GM23338 (cell line): ENCODE measurements at regions not wholly inside any gene's neighbourhood (a gene's known extent, or its start where the extent isn't known, plus 50 kb on each side); places are given as distances from the start of the nearest gene placed in this dataset.
A peak's percentile ranks its signal among the peaks of the same experiment; 100 is the strongest.

Source experiments
- ATAC-seq: fragments of 200-7000 bp; cut with Tn5 transposase; 3 replicates; pipeline ENCODE4 v1.9.1; 2020
- DNase-seq: peaks from one replicate; pipeline ENCODE4 v3.0.0-alpha.2; 2015; ENCODE audit warnings: low spot score
- H2AFZ ChIP-seq: fragments of 200-600 bp; sonication (generic); 2 replicates; pipeline ENCODE4 v1.8.0; 2016; ENCODE audit warnings: antibody characterized with exemption, mild to moderate bottlenecking, moderate library complexity
- H3F3A ChIP-seq: fragments of 200-600 bp; sonication (generic); replicated peaks from 2 replicates; pipeline ENCODE4 v1.8.0; 2017; ENCODE audit warnings: antibody characterized with exemption, mixed run types, low read depth
- H3K27ac ChIP-seq: fragments of 200-600 bp; sonication (generic); 2 replicates; pipeline ENCODE4 v1.6.1; 2016; ENCODE audit warnings: low read depth
- H3K27me3 ChIP-seq: fragments of 200-600 bp; sonication (generic); 2 replicates; pipeline ENCODE4 v1.8.0; 2016; ENCODE audit warnings: mild to moderate bottlenecking, mixed run types, moderate library complexity; ENCODE audit not compliant: insufficient read depth
- H3K36me3 ChIP-seq: fragments of 200-600 bp; sonication (generic); 2 replicates; pipeline ENCODE4 v1.8.0; 2016; ENCODE audit warnings: mild to moderate bottlenecking; ENCODE audit not compliant: insufficient read depth
- H3K4me1 ChIP-seq: fragments of 200-600 bp; sonication (generic); 2 replicates; pipeline ENCODE4 v1.8.0; 2016; ENCODE audit warnings: mild to moderate bottlenecking, moderate library complexity; ENCODE audit not compliant: insufficient read depth
- H3K4me2 ChIP-seq: fragments of 200-600 bp; sonication (generic); 2 replicates; pipeline ENCODE4 v1.7.1; 2017; ENCODE audit warnings: mixed run types
- H3K4me3 ChIP-seq: fragments of 200-600 bp; sonication (generic); 2 replicates; pipeline ENCODE4 v1.6.1; 2016; ENCODE audit warnings: mixed run types
- H3K79me2 ChIP-seq: fragments of 200-600 bp; sonication (generic); replicated peaks from 2 replicates; pipeline ENCODE4 v1.8.0; 2017; ENCODE audit warnings: mild to moderate bottlenecking; ENCODE audit not compliant: insufficient read depth
- H3K9me2 ChIP-seq: fragments of 200-600 bp; sonication (generic); 2 replicates; pipeline ENCODE4 v1.8.0; 2017; ENCODE audit not compliant: insufficient read depth
- H4K20me1 ChIP-seq: fragments of 200-600 bp; sonication (generic); replicated peaks from 2 replicates; pipeline ENCODE4 v1.8.0; 2017; ENCODE audit warnings: mild to moderate bottlenecking; ENCODE audit not compliant: insufficient read depth
- H3K27ac Mint-ChIP-seq: 2 replicates; pipeline ENCODE4 v1.8.0; 2020; ENCODE audit warnings: inconsistent platforms, mild to moderate bottlenecking, moderate library complexity, mixed read lengths
- H3K27me3 Mint-ChIP-seq: 3 replicates; pipeline ENCODE4 v1.8.0; 2022; ENCODE audit warnings: low read depth, mild to moderate bottlenecking, moderate library complexity, mixed read lengths, inconsistent platforms; ENCODE audit not compliant: insufficient read depth, poor library complexity
- H3K36me3 Mint-ChIP-seq: 3 replicates; pipeline ENCODE4 v1.8.0; 2021; ENCODE audit warnings: low read depth, mild to moderate bottlenecking, inconsistent platforms, moderate library complexity, mixed read lengths
- H3K4me1 Mint-ChIP-seq: 3 replicates; pipeline ENCODE4 v1.8.0; 2020; ENCODE audit warnings: mild to moderate bottlenecking, inconsistent platforms, mixed read lengths
- H3K4me3 Mint-ChIP-seq: 3 replicates; pipeline ENCODE4 v1.8.0; 2021; ENCODE audit warnings: moderate library complexity, mild to moderate bottlenecking, inconsistent platforms, mixed read lengths
- H3K9me3 Mint-ChIP-seq: 3 replicates; pipeline ENCODE4 v1.8.0; 2020; ENCODE audit warnings: moderate library complexity, mild to moderate bottlenecking, inconsistent platforms, mixed read lengths
- CREB1 ChIP-seq: fragments of 250-450 bp; sonication (Bioruptor Pico); IDR thresholded peaks from 2 replicates; pipeline ENCODE4 v1.5.0; 2020; ENCODE audit warnings: low read depth, mild to moderate bottlenecking, moderate library complexity
- CTCF ChIP-seq, 2 experiments: fragments of 200-600 bp in 1 of 2; sonication (generic) in 1 of 2; conservative IDR thresholded peaks; 2 replicates each; pipeline versions ENCODE4 v1.5.1 to v1.6.1; 2016 to 2017; ENCODE audit warnings: antibody characterized with exemption in 2 of 2, low read depth in 2 of 2, mild to moderate bottlenecking in 2 of 2, moderate library complexity in 1 of 2
- ETS1 ChIP-seq: IDR thresholded peaks from 2 replicates; pipeline ENCODE4 v1.6.1; 2016; ENCODE audit warnings: antibody characterized with exemption
- EZH2 ChIP-seq: fragments of 200-600 bp; sonication (generic); IDR thresholded peaks from one replicate; pipeline ENCODE4 v1.8.0; 2017; ENCODE audit warnings: antibody characterized with exemption, mild to moderate bottlenecking, low read depth; ENCODE audit not compliant: unreplicated experiment
- EZH2phosphoT487 ChIP-seq: fragments of 200-600 bp; sonication (generic); IDR thresholded peaks from one replicate; pipeline ENCODE4 v1.8.1; 2018; ENCODE audit warnings: antibody characterized with exemption; ENCODE audit not compliant: unreplicated experiment
- ZNF462 ChIP-seq: fragments of 250-450 bp; sonication (Bioruptor Pico); IDR thresholded peaks from 2 replicates; pipeline ENCODE4 v1.5.0; 2020; ENCODE audit warnings: mild to moderate bottlenecking, moderate library complexity

- Mint-ChIP-seq H3K4me3 (no peak overlapping the region), H3K27me3 (peaks cover 3% of the 10 kb centered on the region), H3K4me1 (no peaks in the 10 kb centered on the region; the same call in 2 of the 3 replicates), H3K9me3 (no peaks in the 10 kb centered on the region), H3K27ac (no peak overlapping the region), H3K36me3 (no peaks in the 10 kb centered on the region)
- Histone ChIP-seq H3K4me2 (no peak overlapping the region), H3K4me3 (no peak overlapping the region), H2AFZ (no peak overlapping the region), H3K36me3 (no peaks in the 10 kb centered on the region), H3K79me2 (no peaks in the 10 kb centered on the region), H3F3A (no peaks in the 10 kb centered on the region), H4K20me1 (no peaks in the 10 kb centered on the region), H3K4me1 (no peaks in the 10 kb centered on the region), H3K27ac (no peak overlapping the region), H3K27me3 (no peaks in the 10 kb centered on the region), H3K9me2 (no peaks in the 10 kb centered on the region)
- no peak for TF ChIP-seq EZH2
- 0 out of 4 replicates have a peak, but pooled peaks of 1 of the 2 experiments have one; percentile 31 for TF ChIP-seq CTCF (conservative IDR thresholded peaks at IDR 0.05; ENCODE audit: low read depth in 2 of 2)
- TF ChIP-seq EZH2phosphoT487, result no peak
- no peak for TF ChIP-seq CREB1 (CRISPR knock-in tag)
- no peak for TF ChIP-seq ETS1
- TF ChIP-seq ZNF462 (CRISPR knock-in tag), result 0 out of 2 replicates have a peak, but pooled peaks have one; percentile 10
- DNase-seq, result no peak
- peak; percentile 53 for ATAC-seq
Observed at GRCh38 chr5:120932480-120932879, 468.4 kb downstream of the PRR16 start.
